Cerebellar cortex (tissue), 1 donor: ENCODE measurements at regions not wholly inside any gene's neighbourhood (a gene's known extent, or its start where the extent isn't known, plus 50 kb on each side); places are given as distances from the start of the nearest gene placed in this dataset.

Experiments
- DNase-seq: peaks from one replicate; pipeline ENCODE4 v3.0.0-alpha.2; 2015; ENCODE audit warnings: low spot score

- DNase-seq = no peak
These were observed 67.5 kb downstream of the TMX1 start for GRCh38 chr14:51307551-51307950.

DNA sequence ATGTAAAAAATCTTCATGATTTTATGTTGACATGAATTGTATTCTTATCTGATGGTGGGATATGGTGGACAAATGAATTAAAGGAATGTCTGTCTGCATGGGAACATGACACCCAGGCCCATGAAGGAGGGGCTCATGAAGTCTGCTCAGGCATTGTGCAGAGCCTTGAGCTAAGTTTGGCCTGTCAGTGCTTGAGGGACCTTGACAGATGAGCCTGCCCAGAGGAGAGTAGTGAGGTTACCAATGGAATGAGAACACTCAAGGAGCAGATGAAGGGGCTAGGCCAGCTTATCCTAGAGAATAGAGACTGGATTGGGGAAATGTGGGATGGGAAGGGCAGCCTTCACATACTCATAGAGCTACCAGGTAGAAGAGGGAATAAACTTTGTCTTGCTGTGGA, 68.8 kb downstream of the TMX1 start:
- no peak for DNase-seq

DNA sequence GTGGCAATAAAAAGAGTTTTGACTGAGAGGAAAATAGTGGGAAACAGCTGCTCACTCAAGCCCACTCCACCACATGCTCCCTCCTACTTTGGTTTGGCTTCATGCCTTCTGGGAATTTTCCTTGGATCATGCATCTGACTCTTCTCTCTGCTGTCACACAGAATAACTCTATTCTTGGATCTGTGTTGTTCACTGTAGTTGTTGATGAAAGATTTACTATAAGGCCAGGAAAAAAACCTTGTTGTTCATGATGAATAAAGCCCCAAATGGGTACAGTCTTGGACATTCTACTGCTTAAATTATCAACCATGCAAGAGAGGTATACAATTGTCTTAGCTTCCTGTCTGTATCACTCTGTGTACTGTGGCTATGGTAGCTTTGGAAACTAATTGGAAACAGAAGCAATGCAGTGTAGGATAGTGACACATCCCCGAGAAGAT, 70.5 kb downstream of the TMX1 start:
- DNase-seq = peak; percentile 65

- no peak for DNase-seq
These were observed 74.4 kb downstream of the TMX1 start for GRCh38 chr14:51314321-51315015.

GRCh38 chr14:51317373-51317772, 77.3 kb downstream of the TMX1 start:
- peak; percentile 24 for DNase-seq

DNA sequence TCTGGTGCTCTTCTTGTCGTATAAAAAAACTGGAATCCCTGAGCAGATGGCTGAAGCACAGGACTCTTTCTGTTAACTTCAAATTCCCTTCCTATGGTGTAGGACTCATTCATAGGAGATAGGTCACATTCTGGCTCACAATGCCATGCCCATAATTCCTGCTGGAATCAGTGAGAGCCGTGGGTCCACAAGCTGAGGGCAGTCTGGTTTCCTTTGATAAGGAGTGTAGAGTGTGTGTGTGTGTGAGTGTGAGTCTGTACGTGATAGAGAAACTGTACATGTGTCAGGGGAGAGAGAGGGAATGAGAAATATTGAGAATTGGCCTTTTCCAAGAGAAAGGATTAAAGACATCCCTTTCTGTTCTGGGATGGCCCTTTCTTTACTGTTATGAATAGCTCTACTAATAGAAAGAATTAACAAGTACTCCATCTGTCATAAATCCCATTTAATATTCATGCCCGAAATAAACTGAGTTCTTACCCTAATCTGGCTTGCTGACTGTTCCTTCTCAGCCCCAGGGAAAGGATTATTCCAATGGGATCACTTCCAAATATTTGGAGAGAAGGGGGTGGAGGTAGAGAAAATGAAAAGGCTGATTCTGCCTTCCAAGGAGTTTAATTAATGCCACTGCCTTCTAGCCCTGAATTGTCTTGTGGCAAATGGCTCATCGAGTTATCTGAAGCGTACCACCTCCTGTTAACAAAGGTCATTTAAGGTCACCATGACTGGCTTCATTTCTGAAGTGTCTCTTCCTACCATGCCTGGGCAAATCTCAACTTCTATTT, 79.0 kb downstream of the TMX1 start:
- peak; percentile 56 for DNase-seq

DNA sequence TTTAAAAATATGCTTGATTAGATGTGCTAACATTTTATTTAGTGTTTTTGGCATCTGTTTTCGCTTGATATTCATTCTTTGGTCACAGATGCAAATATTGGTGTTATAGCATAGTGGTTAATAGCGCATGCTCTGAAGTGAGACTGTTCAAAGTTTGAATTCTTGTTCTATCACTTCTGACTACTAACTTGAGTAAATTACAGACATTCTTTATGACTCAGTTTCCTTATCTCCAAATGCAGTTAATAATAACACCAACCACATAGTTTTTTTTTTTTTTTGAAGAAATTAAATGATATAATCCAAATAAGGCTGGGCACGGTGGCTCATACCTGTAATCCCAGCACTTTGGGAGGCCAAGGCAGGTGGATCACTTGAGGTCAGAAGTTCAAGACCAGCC, 81.0 kb downstream of the TMX1 start:
- no peak for DNase-seq

DNA sequence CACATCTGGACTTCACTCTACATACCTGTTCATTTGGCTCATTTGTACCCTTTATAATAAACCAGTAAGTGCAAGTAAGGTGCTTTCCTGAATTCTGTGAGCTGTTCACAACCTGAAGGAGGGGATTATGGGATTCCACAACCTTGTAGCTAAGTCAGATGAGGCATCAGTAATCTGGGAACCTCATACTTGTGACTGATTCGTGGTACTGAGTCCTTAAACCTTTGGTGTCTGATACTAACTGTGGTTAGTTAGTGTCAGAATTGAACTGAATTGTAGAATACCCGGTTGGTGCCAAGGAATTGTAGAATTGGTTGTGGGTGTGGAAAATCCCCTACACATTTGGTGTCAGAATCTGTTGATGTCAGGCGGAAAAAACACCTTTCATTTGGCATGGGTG, 83.4 kb downstream of the TMX1 start:
- no peak for DNase-seq

GRCh38 chr14:51327376-51327775, 87.3 kb downstream of the TMX1 start:
- no peak for DNase-seq

- no peak for DNase-seq
These were observed 88.2 kb downstream of the TMX1 start for GRCh38 chr14:51328064-51328771.

GRCh38 chr14:51328772-51329353, 88.8 kb downstream of the TMX1 start:
- no peak for DNase-seq

- DNase-seq = no peak
These were observed 91.7 kb downstream of the TMX1 start for GRCh38 chr14:51331486-51332367.

DNA sequence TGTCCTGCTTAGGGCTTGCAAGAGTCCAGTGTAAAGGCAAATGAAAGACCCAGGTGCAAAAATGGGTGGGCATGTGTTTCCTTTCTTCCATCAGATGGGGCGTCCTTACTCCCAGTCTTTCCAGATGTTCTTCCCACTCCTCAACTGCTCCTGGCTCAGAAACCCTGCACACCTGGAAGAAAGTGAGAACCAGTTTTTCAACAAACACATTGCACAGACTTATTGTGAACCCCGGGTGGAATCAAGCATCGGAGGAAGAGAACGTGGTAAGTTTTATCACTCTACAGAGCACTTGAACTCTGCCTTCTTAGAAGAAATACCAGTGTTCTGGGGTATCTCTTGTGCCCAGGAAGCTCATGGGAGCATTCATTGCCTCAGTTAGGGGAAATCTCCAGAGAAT, 93.3 kb downstream of the TMX1 start:
- no peak for DNase-seq

DNA sequence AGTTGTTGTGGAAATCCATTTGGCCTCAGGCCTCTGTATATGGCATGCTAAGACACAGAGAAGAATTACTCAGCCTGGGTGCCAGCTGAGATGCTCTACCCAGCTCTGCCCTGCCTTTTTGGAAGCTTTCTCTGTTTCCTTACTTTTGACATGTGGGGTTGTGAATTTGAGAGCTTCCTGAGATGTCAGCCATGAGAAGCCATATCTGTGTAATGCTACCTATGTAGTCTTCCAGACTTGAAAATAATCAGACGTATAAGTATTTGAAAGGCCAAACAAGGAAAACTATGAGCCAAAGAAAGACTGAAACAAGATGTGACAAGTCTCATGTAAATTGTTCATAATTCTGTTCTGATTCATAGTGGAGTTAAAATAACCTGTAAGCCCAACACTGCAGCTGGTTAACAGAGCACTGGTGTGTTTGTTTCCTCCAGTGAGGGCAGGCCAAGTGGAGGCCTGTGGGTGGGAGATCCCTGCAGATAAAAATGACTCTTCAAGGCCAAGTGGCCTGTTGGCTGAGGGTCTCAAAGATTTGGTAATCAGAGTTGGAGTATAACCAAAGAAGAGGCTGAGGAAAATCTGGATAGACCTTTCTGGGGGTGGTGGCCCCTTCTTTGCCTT, 94.0 kb downstream of the TMX1 start:
- no peak for DNase-seq

DNA sequence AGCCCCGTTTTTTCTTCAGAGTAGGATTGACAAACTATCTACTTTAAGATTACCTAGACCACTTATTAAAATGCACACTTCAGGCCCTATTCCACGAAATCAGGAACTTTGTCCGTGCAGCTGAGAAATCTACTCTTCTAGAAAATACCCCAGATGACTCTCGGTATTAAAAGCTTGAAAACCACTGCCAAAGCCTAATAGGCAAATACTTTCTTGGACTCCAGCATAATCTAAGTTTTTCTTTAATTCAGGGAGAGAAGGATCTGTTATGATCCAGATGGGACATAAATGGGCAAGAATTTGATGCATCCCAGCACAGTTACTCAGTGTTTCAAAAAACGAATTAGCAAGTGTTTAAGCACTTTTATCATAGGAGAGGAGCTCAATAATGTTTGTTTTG, 94.5 kb downstream of the TMX1 start:
- no peak for DNase-seq

DNA sequence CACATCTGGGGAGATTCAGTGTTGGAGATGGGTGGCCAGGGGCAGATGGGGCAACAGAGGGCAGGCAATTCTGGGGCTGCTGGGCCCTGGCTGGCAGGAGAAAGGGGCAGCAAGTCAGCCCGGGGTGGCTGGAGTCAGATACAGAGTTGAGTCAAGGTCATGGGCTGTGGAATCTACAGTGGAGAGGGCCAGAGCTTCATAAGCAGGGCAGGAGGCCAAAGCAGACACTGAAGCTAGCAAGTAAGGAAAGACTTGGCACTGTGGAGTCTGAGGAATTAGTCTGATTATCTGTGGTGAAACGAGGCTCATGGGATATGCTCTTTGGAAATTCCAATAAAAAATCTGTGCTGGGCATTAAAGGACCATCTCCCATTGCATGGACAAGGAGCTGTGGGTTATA, 95.5 kb downstream of the TMX1 start:
- DNase-seq = no peak

- DNase-seq = no peak
These were observed 96.1 kb downstream of the TMX1 start for GRCh38 chr14:51335961-51336723.

DNA sequence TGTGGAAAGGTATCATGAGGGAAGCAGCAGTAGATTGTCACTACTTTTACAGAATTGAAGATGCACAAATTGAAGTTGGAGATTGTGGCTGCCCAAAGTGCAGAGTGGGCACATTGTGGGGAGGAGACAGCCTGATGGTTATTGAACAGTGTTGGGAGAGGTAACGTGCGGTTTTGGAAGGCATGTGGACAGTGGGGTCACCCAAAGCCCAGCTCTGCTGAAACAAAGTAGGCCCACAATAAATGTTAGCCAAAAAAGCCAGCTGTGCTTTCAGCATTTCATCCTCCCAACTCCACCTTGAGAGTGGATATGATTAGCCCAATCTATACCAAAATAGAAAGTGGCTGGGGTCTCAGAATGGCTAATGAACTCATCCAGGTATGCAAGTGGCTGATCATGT, 96.7 kb downstream of the TMX1 start:
- no peak for DNase-seq

DNA sequence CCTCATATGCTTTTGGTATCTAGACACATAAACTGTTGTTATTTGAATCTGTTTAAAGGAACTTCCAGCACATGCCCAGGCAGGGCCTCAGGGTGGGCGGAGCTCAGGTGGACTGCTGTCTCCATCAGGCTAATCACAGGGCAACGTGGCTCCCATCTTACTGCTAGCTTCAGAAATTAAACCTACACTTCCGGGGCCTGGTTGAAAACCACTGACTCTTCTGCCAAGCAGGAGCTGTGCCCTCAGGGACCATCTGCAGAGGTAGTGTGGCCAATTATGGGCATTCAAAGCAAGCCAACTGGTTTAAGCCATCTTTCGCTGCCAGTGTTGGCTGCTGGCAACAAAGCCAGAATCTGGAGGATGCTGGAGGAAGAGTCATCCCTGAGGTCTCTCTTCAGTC, 97.5 kb downstream of the TMX1 start:
- no peak for DNase-seq

DNA sequence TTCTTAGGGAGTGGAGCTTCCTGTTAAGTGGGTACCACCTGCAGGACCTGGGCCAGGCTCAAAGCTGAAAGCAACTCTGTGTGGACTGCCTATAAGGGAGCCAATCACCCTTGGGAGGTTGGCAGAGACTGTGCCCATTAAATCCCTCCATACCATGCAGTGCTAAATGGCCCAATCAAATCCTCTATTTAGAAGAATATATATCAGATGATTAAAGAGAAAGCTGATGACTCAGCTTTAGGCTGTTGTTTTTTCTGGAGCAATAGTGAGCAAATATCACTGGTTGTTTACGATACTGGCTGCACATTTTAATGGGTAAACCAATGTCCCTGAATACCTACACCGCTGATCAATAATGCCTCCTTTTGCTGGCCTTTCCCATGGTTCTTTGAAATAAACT, 101.3 kb downstream of the TMX1 start:
- no peak for DNase-seq
